GM12874 (cell line): ENCODE measurements at regions not wholly inside any gene's neighbourhood (a gene's known extent, or its start where the extent isn't known, plus 50 kb on each side); places are given as distances from the start of the nearest gene placed in this dataset.

Source experiments
- TF ChIP-seq, protein P1 (sequence below): IDR thresholded peaks from 2 replicates; pipeline ENCODE4 v1.5.1; 2011; ENCODE audit warnings: low read depth, mild to moderate bottlenecking, control low read depth, low read length, moderate library complexity; ENCODE audit not compliant: insufficient read depth

GRCh38 chr19:5247957-5248705, 92.5 kb downstream of the PTPRS start:
- TF ChIP-seq, protein P1, sequence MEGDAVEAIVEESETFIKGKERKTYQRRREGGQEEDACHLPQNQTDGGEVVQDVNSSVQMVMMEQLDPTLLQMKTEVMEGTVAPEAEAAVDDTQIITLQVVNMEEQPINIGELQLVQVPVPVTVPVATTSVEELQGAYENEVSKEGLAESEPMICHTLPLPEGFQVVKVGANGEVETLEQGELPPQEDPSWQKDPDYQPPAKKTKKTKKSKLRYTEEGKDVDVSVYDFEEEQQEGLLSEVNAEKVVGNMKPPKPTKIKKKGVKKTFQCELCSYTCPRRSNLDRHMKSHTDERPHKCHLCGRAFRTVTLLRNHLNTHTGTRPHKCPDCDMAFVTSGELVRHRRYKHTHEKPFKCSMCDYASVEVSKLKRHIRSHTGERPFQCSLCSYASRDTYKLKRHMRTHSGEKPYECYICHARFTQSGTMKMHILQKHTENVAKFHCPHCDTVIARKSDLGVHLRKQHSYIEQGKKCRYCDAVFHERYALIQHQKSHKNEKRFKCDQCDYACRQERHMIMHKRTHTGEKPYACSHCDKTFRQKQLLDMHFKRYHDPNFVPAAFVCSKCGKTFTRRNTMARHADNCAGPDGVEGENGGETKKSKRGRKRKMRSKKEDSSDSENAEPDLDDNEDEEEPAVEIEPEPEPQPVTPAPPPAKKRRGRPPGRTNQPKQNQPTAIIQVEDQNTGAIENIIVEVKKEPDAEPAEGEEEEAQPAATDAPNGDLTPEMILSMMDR: no peak

GRCh38 chr19:5246554-5247155, 94.0 kb downstream of the PTPRS start:
- TF ChIP-seq, protein P1: no peak

DNA sequence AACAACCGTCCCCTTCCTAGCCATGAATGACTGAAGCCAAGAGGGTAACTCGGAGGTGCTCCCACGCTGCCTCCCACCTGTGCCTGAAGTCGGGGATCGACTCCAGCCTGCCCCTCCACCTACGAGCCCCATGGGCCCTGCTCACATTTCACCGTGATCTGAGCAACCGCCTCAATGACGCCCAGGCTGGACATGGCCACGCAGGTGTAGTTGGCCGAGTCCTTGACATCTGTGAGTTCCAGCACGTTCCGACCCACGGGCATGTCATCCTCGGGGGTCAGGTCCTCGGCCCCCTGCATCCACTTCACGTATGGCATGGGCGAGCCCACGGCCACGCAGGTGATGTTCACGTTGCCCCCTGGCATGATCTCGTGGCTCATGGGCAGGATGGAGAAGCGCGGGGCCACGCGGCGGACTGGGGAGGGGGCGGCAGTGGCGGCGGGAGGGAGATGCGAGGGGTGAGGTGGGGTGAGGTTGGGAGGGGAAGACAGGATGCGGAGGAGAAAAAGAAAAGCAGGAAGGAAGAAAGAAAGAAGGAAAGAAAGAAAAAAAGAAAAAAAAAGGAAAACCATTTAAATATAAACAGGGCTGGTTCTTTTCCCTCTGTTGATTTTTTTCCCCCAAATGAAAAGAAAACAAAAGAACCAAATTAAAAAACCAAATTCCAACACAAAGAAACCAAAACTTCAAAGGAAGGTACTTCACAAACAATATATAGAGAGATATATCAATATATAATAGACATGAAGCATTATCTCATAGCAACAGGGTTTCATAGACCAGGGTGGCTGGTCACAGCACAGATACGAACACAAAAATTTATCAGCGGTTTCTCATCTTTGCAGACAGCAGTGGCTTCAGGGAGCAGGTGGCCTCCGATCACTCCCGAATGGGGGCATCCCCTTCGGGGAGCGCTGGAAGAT, 94.7 kb downstream of the PTPRS start:
- TF ChIP-seq, protein P1: no peak

DNA sequence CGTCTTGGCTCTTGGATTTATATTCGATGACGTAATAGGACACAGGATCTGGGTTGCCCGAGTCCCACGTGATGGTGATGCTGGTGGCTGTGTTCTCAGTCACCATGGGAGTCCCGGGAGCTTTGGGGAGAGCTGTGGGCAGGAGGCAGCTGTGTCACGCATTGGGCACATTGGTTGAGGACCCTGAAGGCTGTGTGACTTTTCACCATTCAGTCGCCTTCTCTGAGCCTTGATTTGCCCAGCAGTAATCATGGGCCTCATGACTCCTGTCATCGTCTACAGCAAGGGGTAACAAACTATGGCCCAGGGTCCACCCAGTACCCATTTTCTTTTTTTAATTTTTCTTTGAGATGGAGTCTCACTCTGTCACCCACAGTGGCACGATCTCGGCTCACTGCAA, 96.3 kb downstream of the PTPRS start:
- TF ChIP-seq, protein P1: no peak

DNA sequence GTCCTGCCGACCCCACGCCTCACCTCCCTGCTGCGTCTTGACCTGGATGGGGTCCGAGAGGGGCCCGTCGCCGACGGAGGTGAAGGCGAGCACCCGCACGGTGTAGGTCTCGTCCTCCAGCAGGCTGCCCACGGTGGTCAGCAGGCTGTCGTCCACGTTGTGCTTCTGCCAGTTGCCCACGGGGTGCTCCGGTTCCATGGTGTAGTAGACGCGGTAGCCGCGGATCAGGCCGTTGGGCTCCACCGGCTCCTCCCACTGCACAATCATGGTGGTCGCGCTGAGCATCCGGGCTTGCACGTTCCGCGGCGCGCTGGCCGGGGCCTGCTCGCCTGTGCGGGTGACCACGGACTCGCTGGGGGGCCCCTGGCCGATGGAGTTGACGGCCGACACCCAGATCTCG, 96.7 kb downstream of the PTPRS start:
- TF ChIP-seq, protein P1: no peak

GRCh38 chr19:5240011-5240410, 100.6 kb downstream of the PTPRS start:
- TF ChIP-seq, protein P1: no peak

GRCh38 chr19:5238700-5239099, 101.9 kb downstream of the PTPRS start:
- TF ChIP-seq, protein P1: no peak
